ENCODE measurements at regions not wholly inside any gene's neighbourhood (a gene's known extent, or its start where the extent isn't known, plus 50 kb on each side); places are given as distances from the start of the nearest gene placed in this dataset.

DNA sequence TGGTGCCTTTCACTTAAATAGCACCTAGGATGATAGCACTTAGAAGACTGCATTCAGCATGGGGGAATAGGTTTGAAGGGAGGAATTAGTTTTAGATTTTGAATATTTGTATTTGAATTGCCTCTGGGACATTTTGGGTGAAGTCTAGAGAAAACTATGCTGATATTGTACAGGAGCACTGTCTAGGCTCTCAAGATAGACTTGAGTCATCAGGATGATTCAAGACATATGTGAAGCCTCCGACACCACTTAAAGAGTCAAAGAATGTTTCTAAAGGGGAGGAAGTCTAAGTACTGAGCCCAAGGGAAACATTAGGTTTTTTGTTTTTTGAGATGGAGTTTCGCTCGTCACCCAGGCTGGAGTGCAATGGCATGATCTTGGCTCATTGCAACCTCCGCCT is 63.9 kb upstream of the CCDC180 start:
- TF ChIP-seq SP4 (IDR thresholded peaks at IDR 0.05; ENCODE audit: low read length) = no peak
- no peak for TF ChIP-seq FOSL1 (IDR thresholded peaks at IDR 0.05; ENCODE audit: insufficient read depth, low read depth, low read length)
- TF ChIP-seq HDAC6 (IDR thresholded peaks at IDR 0.05; ENCODE audit: low read depth, low read length) = no peak
- no peak for TF ChIP-seq CREB1 (IDR thresholded peaks at IDR 0.05)
- Histone ChIP-seq H2BK5ac (ENCODE audit: low read depth, low read length) (no peak overlapping the region), H3K56ac (replicated peaks; ENCODE audit: insufficient read length, low read depth, low read length) (no peak overlapping the region), H3K4ac (replicated peaks; ENCODE audit: insufficient read length, low read depth, low read length) (no peak overlapping the region), H3K9ac (replicated peaks in 1 of 4; ENCODE audit: extremely low read depth in 1 of 4, low read depth in 3 of 4, low read length in 3 of 4) (no peak overlapping the region), H3K23me2 (ENCODE audit: low read depth, low read length) (no peaks in the 10 kb centered on the region; the same call in 1 of the 2 replicates), H4K5ac (ENCODE audit: insufficient read length, low read depth, low read length) (no peak overlapping the region), H4K91ac (replicated peaks; ENCODE audit: insufficient read length, low read length) (no peak overlapping the region), H3K27me3 (replicated peaks in 1 of 4; ENCODE audit: control insufficient read depth in 3 of 4, extremely low read depth in 1 of 4, insufficient read depth in 3 of 4, low read length in 3 of 4) (no peaks in the 10 kb centered on the region), H2BK120ac (replicated peaks; ENCODE audit: low read depth, low read length) (no peak overlapping the region), H4K20me1 (replicated peaks in 1 of 2; ENCODE audit: control insufficient read depth in 1 of 2, insufficient read depth in 2 of 2, low read length in 2 of 2) (no peaks in the 10 kb centered on the region), H3K9me3 (ENCODE audit: insufficient read depth in 2 of 2, low read depth in 1 of 2, low read length in 1 of 2) (no peaks in the 10 kb centered on the region), H3K79me1 (ENCODE audit: low read depth, low read length) (0 out of 2 replicates have a peak, but pooled peaks cover 2% of the 10 kb centered on the region), H3K4me2 (ENCODE audit: insufficient read depth in 1 of 2, low read depth in 2 of 2, low read length in 2 of 2) (no peak overlapping the region), H3K4me3 (ENCODE audit: extremely low read depth in 1 of 4, insufficient read depth in 2 of 4, low read depth in 3 of 4, low read length in 4 of 4) (no peak overlapping the region), H3K27ac (ENCODE audit: low read depth, low read length) (no peak overlapping the region), H3K79me2 (ENCODE audit: control insufficient read depth in 1 of 2, insufficient read depth in 2 of 2, low read length in 2 of 2) (peaks cover 0 to 52% of the 10 kb centered on the region in 2 experiments; a peak in 3 of 4 replicates), H3K4me1 (replicated peaks in 1 of 4; ENCODE audit: control insufficient read depth in 3 of 4, insufficient read depth in 4 of 4, low read length in 3 of 4) (no peaks in the 10 kb centered on the region), H2BK12ac (ENCODE audit: low read depth, low read length) (no peak overlapping the region), H3K36me3 (ENCODE audit: control insufficient read depth in 2 of 4, insufficient read depth in 4 of 4, low read length in 3 of 4) (no peaks in the 10 kb centered on the region), H2BK15ac (ENCODE audit: low read length) (no peak overlapping the region), H2AFZ (ENCODE audit: low read length) (no peak overlapping the region), H3K23ac (ENCODE audit: insufficient read length) (no peak overlapping the region), H2BK20ac (ENCODE audit: low read length) (no peak overlapping the region), H2AK5ac (ENCODE audit: low read depth, low read length) (no peak overlapping the region), H4K8ac (ENCODE audit: extremely low read depth, insufficient read depth, low read length) (no peak overlapping the region), H3K14ac (ENCODE audit: insufficient read length) (no peak overlapping the region), H3K18ac (ENCODE audit: extremely low read depth, low read length) (no peak overlapping the region)
- ChIA-PET CTCF (ENCODE audit: partially characterized antibody) (no interaction called here), POLR2A (ENCODE audit: partially characterized antibody) (no interaction called here)
- 91% methylated on average over 4 of the region's 4 CpGs; no CpG with 5 or more reads in 1 of the 2 experiments for WGBS, 2 experiments (ENCODE audit: extremely low coverage in 1 of 2, insufficient coverage in 1 of 2, insufficient read length in 1 of 2, insufficient replicate concordance in 2 of 2, low coverage in 1 of 2, low lambda C conversion rate in 2 of 2, missing lambda C conversion rate in 1 of 2)
- FAIRE-seq (no peak), DNase-seq (ENCODE audit: low read depth in 1 of 2, low spot score in 2 of 2) (no peak)

Data from H1 (cell line).